HEK293T (cell line): ENCODE measurements at regions not wholly inside any gene's neighbourhood (a gene's known extent, or its start where the extent isn't known, plus 50 kb on each side); places are given as distances from the start of the nearest gene placed in this dataset.

Source experiments
- NFRKB ChIP-seq: fragments of 450-650 bp; IDR thresholded peaks from 2 replicates; pipeline ENCODE4 v1.6.1; 2016; ENCODE audit warnings: mild to moderate bottlenecking, moderate library complexity
- TARDBP ChIP-seq: fragments of 450-650 bp; IDR thresholded peaks from 2 replicates; pipeline ENCODE4 v1.6.1; 2016

DNA sequence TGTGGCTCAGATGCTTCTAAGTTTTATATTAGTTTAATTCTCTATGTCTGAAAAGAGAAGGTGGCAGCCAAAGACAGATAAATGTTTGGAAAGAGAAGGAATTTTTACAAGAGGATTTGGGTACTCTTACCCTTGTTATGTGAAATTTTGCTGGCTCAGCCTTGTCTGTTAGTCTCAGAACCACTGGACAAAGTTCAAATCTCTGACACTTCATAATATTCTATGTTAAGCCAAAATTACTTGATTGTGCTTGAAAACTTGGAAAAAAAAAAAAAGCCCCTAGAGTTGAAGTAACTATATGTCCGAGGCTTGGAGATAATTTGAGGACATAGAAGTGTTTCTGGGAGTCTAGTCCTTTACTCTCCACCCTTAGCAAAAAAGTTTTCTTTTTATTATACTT, 1079.3 kb upstream of the LRRTM3 start:
- TF ChIP-seq NFRKB (no peak), TARDBP (no peak)
